ENCODE measurements at regions not wholly inside any gene's neighbourhood (a gene's known extent, or its start where the extent isn't known, plus 50 kb on each side); places are given as distances from the start of the nearest gene placed in this dataset.

DNA sequence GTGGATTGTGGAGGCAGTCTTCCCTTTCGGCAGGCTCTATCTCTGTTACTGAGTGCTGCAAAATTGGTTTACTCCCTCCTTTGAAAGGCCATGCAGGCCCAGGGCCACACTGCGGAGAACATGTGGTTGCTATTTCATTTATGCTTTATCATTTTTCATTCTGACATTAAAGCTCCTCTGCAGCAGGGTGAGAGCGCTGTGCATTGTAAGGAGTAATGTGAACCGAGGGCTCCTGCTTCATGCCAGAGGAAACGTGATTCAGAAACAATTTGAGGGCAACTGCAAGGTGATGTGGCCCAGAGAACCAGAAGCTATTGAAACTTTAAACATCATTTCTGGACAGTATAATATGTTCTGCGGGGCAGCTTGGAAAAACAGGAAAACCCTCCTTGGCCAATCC is 341.6 kb upstream of the NT5C1B start:
- TF ChIP-seq, protein P1, sequence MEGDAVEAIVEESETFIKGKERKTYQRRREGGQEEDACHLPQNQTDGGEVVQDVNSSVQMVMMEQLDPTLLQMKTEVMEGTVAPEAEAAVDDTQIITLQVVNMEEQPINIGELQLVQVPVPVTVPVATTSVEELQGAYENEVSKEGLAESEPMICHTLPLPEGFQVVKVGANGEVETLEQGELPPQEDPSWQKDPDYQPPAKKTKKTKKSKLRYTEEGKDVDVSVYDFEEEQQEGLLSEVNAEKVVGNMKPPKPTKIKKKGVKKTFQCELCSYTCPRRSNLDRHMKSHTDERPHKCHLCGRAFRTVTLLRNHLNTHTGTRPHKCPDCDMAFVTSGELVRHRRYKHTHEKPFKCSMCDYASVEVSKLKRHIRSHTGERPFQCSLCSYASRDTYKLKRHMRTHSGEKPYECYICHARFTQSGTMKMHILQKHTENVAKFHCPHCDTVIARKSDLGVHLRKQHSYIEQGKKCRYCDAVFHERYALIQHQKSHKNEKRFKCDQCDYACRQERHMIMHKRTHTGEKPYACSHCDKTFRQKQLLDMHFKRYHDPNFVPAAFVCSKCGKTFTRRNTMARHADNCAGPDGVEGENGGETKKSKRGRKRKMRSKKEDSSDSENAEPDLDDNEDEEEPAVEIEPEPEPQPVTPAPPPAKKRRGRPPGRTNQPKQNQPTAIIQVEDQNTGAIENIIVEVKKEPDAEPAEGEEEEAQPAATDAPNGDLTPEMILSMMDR (IDR thresholded peaks at IDR 0.05), result no peak
- TF ChIP-seq POLR2A (IDR thresholded peaks at IDR 0.05), result no peak
- no peak for TF ChIP-seq EP300 (IDR thresholded peaks at IDR 0.05)

Data from upper lobe of left lung (tissue), 4 donors.